Endodermal cell (in vitro differentiated cells): ENCODE measurements at regions not wholly inside any gene's neighbourhood (a gene's known extent, or its start where the extent isn't known, plus 50 kb on each side); places are given as distances from the start of the nearest gene placed in this dataset.

Experiments
- DNase-seq: peaks from one replicate; pipeline ENCODE4 v3.0.0-alpha.2; 2017
- H3K27ac ChIP-seq: 2 replicates; pipeline ENCODE4 v1.5.1; 2013; ENCODE audit warnings: mild to moderate bottlenecking, low read depth, low read length, moderate library complexity
- H3K27me3 ChIP-seq: 2 replicates; pipeline ENCODE4 v1.6.1; 2013; ENCODE audit warnings: mild to moderate bottlenecking, low read length, moderate library complexity; ENCODE audit not compliant: insufficient read depth, control insufficient read depth, poor library complexity, severe bottlenecking
- H3K36me3 ChIP-seq: 2 replicates; pipeline ENCODE4 v1.7.0; 2013; ENCODE audit warnings: mild to moderate bottlenecking, low read length, moderate library complexity; ENCODE audit not compliant: control insufficient read depth, insufficient read depth
- H3K4me1 ChIP-seq: one replicate; pipeline ENCODE4 v1.7.0; 2013; ENCODE audit warnings: low read length; ENCODE audit not compliant: control insufficient read depth, insufficient read depth
- H3K4me3 ChIP-seq: 2 replicates; pipeline ENCODE4 v1.5.1; 2013; ENCODE audit warnings: mild to moderate bottlenecking, low read length, moderate library complexity
- H3K9ac ChIP-seq: 2 replicates; pipeline ENCODE4 v1.6.1; 2013; ENCODE audit warnings: mild to moderate bottlenecking, low read length, moderate library complexity; ENCODE audit not compliant: poor library complexity, severe bottlenecking; ENCODE audit errors: extremely low read depth
- H3K9me3 ChIP-seq: 2 replicates; pipeline ENCODE4 v1.6.1; 2013; ENCODE audit warnings: mild to moderate bottlenecking, low read length, moderate library complexity; ENCODE audit not compliant: control insufficient read depth
- H3K27ac Mint-ChIP-seq: 2 replicates; pipeline ENCODE4 v1.8.0; 2020; ENCODE audit warnings: mixed read lengths
- H3K27me3 Mint-ChIP-seq: 2 replicates; pipeline ENCODE4 v1.8.0; 2021; ENCODE audit warnings: mild to moderate bottlenecking, mixed read lengths; ENCODE audit not compliant: insufficient read depth
- H3K36me3 Mint-ChIP-seq: 2 replicates; pipeline ENCODE4 v1.8.0; 2020; ENCODE audit warnings: low read depth, mixed read lengths
- H3K4me1 Mint-ChIP-seq: 2 replicates; pipeline ENCODE4 v1.8.0; 2020; ENCODE audit warnings: mixed read lengths
- H3K4me3 Mint-ChIP-seq: 2 replicates; pipeline ENCODE4 v1.8.0; 2020; ENCODE audit warnings: mild to moderate bottlenecking, moderate library complexity, mixed read lengths
- H3K9me3 Mint-ChIP-seq: 2 replicates; pipeline ENCODE4 v1.8.0; 2020; ENCODE audit warnings: mild to moderate bottlenecking, mixed read lengths
- CTCF ChIP-seq: fragments of 200-600 bp; sonication (generic); conservative IDR thresholded peaks from 2 replicates; pipeline ENCODE4 v1.5.0; 2021; ENCODE audit warnings: antibody characterized with exemption, mild to moderate bottlenecking
- WGBS, 2 experiments: methylation state at CpG; one replicate each; pipeline versions ENCODE4 v1.1.5 to v1.1.7; 2013; ENCODE audit warnings: missing lambda C conversion rate in 2 of 2, mixed read lengths in 1 of 2; ENCODE audit not compliant: insufficient coverage in 1 of 2, insufficient read length in 1 of 2; 5-methylcytosine and 5-hydroxymethylcytosine counted together

DNA sequence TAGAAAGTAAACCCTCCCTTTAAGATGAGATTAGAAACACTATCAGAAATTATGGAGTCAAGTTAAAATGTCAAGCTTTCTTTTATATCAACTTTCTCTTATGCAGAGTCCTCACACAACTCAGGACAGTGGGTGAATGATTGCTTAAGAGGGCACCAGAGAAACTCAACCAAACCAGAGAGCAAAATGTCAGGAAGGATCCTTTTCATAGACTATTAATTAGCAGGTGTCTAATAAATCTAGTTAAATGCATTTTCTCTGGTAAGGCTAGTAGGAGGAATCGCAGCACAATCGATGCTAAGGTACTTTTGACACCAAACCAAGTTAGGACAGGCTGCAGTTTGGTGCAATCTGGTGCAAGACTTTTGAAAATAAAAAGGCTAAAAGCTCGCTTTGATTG lies 614.7 kb upstream of the FOXG1 start:
- Mint-ChIP-seq H3K9me3 (peaks cover 17% of the 10 kb centered on the region), H3K27ac (no peak overlapping the region), H3K4me3 (no peak overlapping the region), H3K4me1 (no peaks in the 10 kb centered on the region), H3K27me3 (no peaks in the 10 kb centered on the region), H3K36me3 (peaks cover 3% of the 10 kb centered on the region)
- Histone ChIP-seq H3K4me1 (no peaks in the 10 kb centered on the region), H3K27ac (no peak overlapping the region), H3K27me3 (no peaks in the 10 kb centered on the region), H3K36me3 (no peaks in the 10 kb centered on the region), H3K9me3 (peaks cover 8% of the 10 kb centered on the region), H3K9ac (no peak overlapping the region), H3K4me3 (no peak overlapping the region)
- TF ChIP-seq CTCF, result no peak
- 83 to 96% methylated on average over 2 to 3 of the region's 3 CpGs for WGBS, 2 experiments
- DNase-seq, result no peak

DNA sequence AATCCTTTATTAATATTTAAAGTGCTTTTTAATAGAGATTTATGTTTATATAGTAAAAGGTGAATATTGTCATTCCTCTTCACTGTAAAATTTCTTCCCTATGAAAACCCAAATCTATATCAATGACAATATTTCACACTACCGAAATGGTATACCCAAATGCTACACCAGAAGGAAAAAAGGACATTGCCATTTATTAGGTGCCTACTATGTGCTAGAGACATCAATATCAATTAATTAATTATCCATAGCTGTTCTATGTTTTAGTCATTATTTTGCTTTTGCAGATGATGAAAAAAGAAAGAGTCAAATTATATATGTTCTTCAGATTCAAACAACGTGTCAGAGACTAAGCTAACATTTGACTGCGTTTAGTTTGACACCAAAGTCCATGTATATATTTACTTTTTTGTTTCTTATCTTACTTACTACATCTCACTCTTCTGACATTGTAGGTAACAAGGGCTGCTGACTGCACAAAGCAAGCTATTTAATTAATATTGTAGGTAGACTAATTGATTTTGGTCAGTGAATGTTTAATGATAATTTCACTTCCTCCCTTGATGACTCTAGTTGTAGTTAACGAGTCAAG lies 614.0 kb upstream of the FOXG1 start:
- no peaks in the 10 kb centered on the region for H3K27me3 Mint-ChIP-seq
- no peaks in the 10 kb centered on the region for H3K4me1 Mint-ChIP-seq
- peaks cover 6% of the 10 kb centered on the region for H3K36me3 Mint-ChIP-seq
- no peak for TF ChIP-seq CTCF
- no peaks in the 10 kb centered on the region for H3K27me3 ChIP-seq
- H3K4me1 ChIP-seq, result no peaks in the 10 kb centered on the region
- no peak overlapping the region for H3K9ac ChIP-seq
- H3K4me3 ChIP-seq, result no peak overlapping the region
- H3K9me3 Mint-ChIP-seq, result peaks cover 11% of the 10 kb centered on the region
- H3K4me3 Mint-ChIP-seq, result no peak overlapping the region
- 92% methylated on average over 4 of the region's 4 CpGs; no CpG with 5 or more reads in 1 of the 2 experiments for WGBS, 2 experiments
- H3K27ac ChIP-seq, result no peak overlapping the region
- no peak for DNase-seq
- peaks cover 6% of the 10 kb centered on the region for H3K9me3 ChIP-seq
- no peaks in the 10 kb centered on the region for H3K36me3 ChIP-seq
- H3K27ac Mint-ChIP-seq, result no peak overlapping the region

- Mint-ChIP-seq H3K4me1 (peaks cover 17% of the 10 kb centered on the region), H3K27me3 (no peaks in the 10 kb centered on the region), H3K9me3 (peaks cover 2% of the 10 kb centered on the region), H3K36me3 (peaks cover 3% of the 10 kb centered on the region), H3K4me3 (no peak overlapping the region), H3K27ac (no peak overlapping the region)
- no peak for DNase-seq
- TF ChIP-seq CTCF, result no peak
- no peak overlapping the region for H3K27ac ChIP-seq
- H3K4me1 ChIP-seq, result no peaks in the 10 kb centered on the region
- H3K36me3 ChIP-seq, result no peaks in the 10 kb centered on the region
- H3K9ac ChIP-seq, result no peak overlapping the region
- H3K9me3 ChIP-seq, result peaks cover 17% of the 10 kb centered on the region
- H3K4me3 ChIP-seq, result no peak overlapping the region
- WGBS, 2 experiments, result 94 to 99% methylated on average over 12 to 14 of the region's 14 CpGs
- no peaks in the 10 kb centered on the region for H3K27me3 ChIP-seq
Measured at GRCh38 chr14:28157289-28157869, 609.2 kb upstream of the FOXG1 start.
